Tibial nerve (tissue), 4 donors: ENCODE measurements at regions not wholly inside any gene's neighbourhood (a gene's known extent, or its start where the extent isn't known, plus 50 kb on each side); places are given as distances from the start of the nearest gene placed in this dataset.

Experiments
- CTCF ChIP-seq, 5 experiments: fragments of 200-600 bp in 3 of 5; fragments of 450-650 bp in 2 of 5; sonication (generic) in 3 of 5; IDR thresholded peaks; one replicate each; pipeline ENCODE4 v1.5.1; 2016 to 2019; ENCODE audit warnings: antibody characterized with exemption in 5 of 5, mild to moderate bottlenecking in 3 of 5, moderate library complexity in 2 of 5
- EP300 ChIP-seq, 2 donors: sonication (generic); formaldehyde crosslinking; IDR thresholded peaks; one replicate each; pipeline ENCODE4 v1.6.1; 2017; ENCODE audit warnings: antibody characterized with exemption in 2 of 2, mild to moderate bottlenecking in 1 of 2
- POLR2A ChIP-seq, 2 donors: fragments of 450-650 bp; IDR thresholded peaks; one replicate each; pipeline ENCODE4 v1.6.1; 2017; ENCODE audit warnings: antibody characterized with exemption in 2 of 2, mild to moderate bottlenecking in 2 of 2, moderate library complexity in 2 of 2

- TF ChIP-seq EP300 (IDR thresholded peaks at IDR 0.05) (no peak), POLR2A (IDR thresholded peaks at IDR 0.05) (no peak), CTCF (IDR thresholded peaks at IDR 0.05) (no peak)
Measured at GRCh38 chr1:106646816-106647215, 409.7 kb upstream of the PRMT6 start.
